Activated naive CD4-positive, alpha-beta T cell treated with anti-CD3 and anti-CD28 coated beads, Interleukin-2, amount 10 ng/mL, durations not matched to agents 7 days and 5 days (primary cell): ENCODE measurements at regions not wholly inside any gene's neighbourhood (a gene's known extent, or its start where the extent isn't known, plus 50 kb on each side); places are given as distances from the start of the nearest gene placed in this dataset.

ENCODE experiments used
- CTCF ChIA-PET: fragments of 350-600 bp; sonication (Branson Sonifier 250); formaldehyde crosslinking; loops from one replicate; lab custom pipeline; 2021; ENCODE audit warnings: antibody characterized with exemption; lab: Charles Lee
- DNase-seq: peaks from one replicate; pipeline ENCODE4 v3.0.0-alpha.2; 2020
- H3K27ac Mint-ChIP-seq: one replicate; pipeline ENCODE4 v1.8.0; 2021; ENCODE audit warnings: mild to moderate bottlenecking, moderate library complexity, mixed read lengths
- H3K27me3 Mint-ChIP-seq: one replicate; pipeline ENCODE4 v1.8.0; 2021; ENCODE audit warnings: mild to moderate bottlenecking, mixed read lengths
- H3K36me3 Mint-ChIP-seq: one replicate; pipeline ENCODE4 v1.8.0; 2021; ENCODE audit warnings: mixed read lengths
- H3K4me1 Mint-ChIP-seq: one replicate; pipeline ENCODE4 v1.8.0; 2021; ENCODE audit warnings: mixed read lengths
- H3K4me3 Mint-ChIP-seq: one replicate; pipeline ENCODE4 v1.8.0; 2021; ENCODE audit warnings: mild to moderate bottlenecking, moderate library complexity, mixed read lengths
- H3K9me3 Mint-ChIP-seq: one replicate; pipeline ENCODE4 v1.8.0; 2021; ENCODE audit warnings: mixed read lengths

GRCh38 chr14:82500222-82500621, 966.6 kb upstream of the SEL1L start:
- Mint-ChIP-seq H3K27me3 (no peaks in the 10 kb centered on the region), H3K27ac (no peak overlapping the region), H3K36me3 (no peaks in the 10 kb centered on the region), H3K4me3 (no peak overlapping the region), H3K4me1 (no peaks in the 10 kb centered on the region), H3K9me3 (peaks cover 14% of the 10 kb centered on the region)
- CTCF ChIA-PET: no interaction called here
- DNase-seq: no peak

GRCh38 chr14:82501554-82501953, 967.9 kb upstream of the SEL1L start:
- CTCF ChIA-PET: no interaction called here
- Mint-ChIP-seq H3K36me3 (no peaks in the 10 kb centered on the region), H3K9me3 (peaks cover 11% of the 10 kb centered on the region), H3K27me3 (no peaks in the 10 kb centered on the region), H3K27ac (no peak overlapping the region), H3K4me1 (no peaks in the 10 kb centered on the region), H3K4me3 (no peak overlapping the region)
- DNase-seq: no peak

GRCh38 chr14:82502043-82502442, 968.4 kb upstream of the SEL1L start:
- Mint-ChIP-seq H3K4me3 (no peak overlapping the region), H3K27me3 (no peaks in the 10 kb centered on the region), H3K4me1 (no peaks in the 10 kb centered on the region), H3K9me3 (peaks cover 11% of the 10 kb centered on the region), H3K27ac (no peak overlapping the region), H3K36me3 (no peaks in the 10 kb centered on the region)
- CTCF ChIA-PET: no interaction called here
- DNase-seq: no peak

- Mint-ChIP-seq H3K27me3 (no peaks in the 10 kb centered on the region), H3K9me3 (peaks cover 11% of the 10 kb centered on the region), H3K4me1 (no peaks in the 10 kb centered on the region), H3K36me3 (no peaks in the 10 kb centered on the region), H3K27ac (no peak overlapping the region), H3K4me3 (no peak overlapping the region)
- DNase-seq: no peak
- CTCF ChIA-PET: no interaction called here
These were observed 971.2 kb upstream of the SEL1L start for GRCh38 chr14:82504894-82505293.

- H3K36me3 Mint-ChIP-seq: no peaks in the 10 kb centered on the region
- DNase-seq: no peak
- peaks cover 2% of the 10 kb centered on the region for H3K9me3 Mint-ChIP-seq
- no peaks in the 10 kb centered on the region for H3K27me3 Mint-ChIP-seq
- no peaks in the 10 kb centered on the region for H3K4me1 Mint-ChIP-seq
- H3K27ac Mint-ChIP-seq: no peak overlapping the region
- H3K4me3 Mint-ChIP-seq: no peak overlapping the region
- CTCF ChIA-PET: interaction anchor here (0.6 kb wide), 1 partner anchor 48 kb away, joined by 4 read pairs; no protein-coding TSS in a partner anchor
These were observed 976.4 kb upstream of the SEL1L start for GRCh38 chr14:82510007-82510406.

- Mint-ChIP-seq H3K4me1 (no peaks in the 10 kb centered on the region), H3K36me3 (no peaks in the 10 kb centered on the region), H3K9me3 (no peaks in the 10 kb centered on the region), H3K4me3 (no peak overlapping the region), H3K27ac (no peak overlapping the region), H3K27me3 (no peaks in the 10 kb centered on the region)
- CTCF ChIA-PET: no interaction called here
- DNase-seq: no peak
These were observed 977.7 kb upstream of the SEL1L start for GRCh38 chr14:82511399-82511798.

- Mint-ChIP-seq H3K36me3 (no peaks in the 10 kb centered on the region), H3K4me1 (no peaks in the 10 kb centered on the region), H3K27ac (no peak overlapping the region), H3K9me3 (peaks cover 13% of the 10 kb centered on the region), H3K27me3 (no peaks in the 10 kb centered on the region), H3K4me3 (no peak overlapping the region)
- CTCF ChIA-PET: no interaction called here
- no peak for DNase-seq
These were observed 987.1 kb upstream of the SEL1L start for GRCh38 chr14:82520765-82521164.

- H3K9me3 Mint-ChIP-seq: peaks cover 13% of the 10 kb centered on the region
- H3K4me1 Mint-ChIP-seq: no peaks in the 10 kb centered on the region
- DNase-seq: no peak
- H3K4me3 Mint-ChIP-seq: no peak overlapping the region
- no peaks in the 10 kb centered on the region for H3K36me3 Mint-ChIP-seq
- CTCF ChIA-PET: no interaction called here
- H3K27ac Mint-ChIP-seq: no peak overlapping the region
- H3K27me3 Mint-ChIP-seq: no peaks in the 10 kb centered on the region
These were observed 987.5 kb upstream of the SEL1L start for GRCh38 chr14:82521191-82521590.

GRCh38 chr14:82528016-82528415, 994.4 kb upstream of the SEL1L start:
- Mint-ChIP-seq H3K9me3 (peaks cover 19% of the 10 kb centered on the region), H3K36me3 (no peaks in the 10 kb centered on the region), H3K4me3 (no peak overlapping the region), H3K4me1 (no peaks in the 10 kb centered on the region), H3K27ac (no peak overlapping the region), H3K27me3 (no peaks in the 10 kb centered on the region)
- CTCF ChIA-PET: no interaction called here
- no peak for DNase-seq

- H3K36me3 Mint-ChIP-seq: no peaks in the 10 kb centered on the region
- H3K9me3 Mint-ChIP-seq: peaks cover 6% of the 10 kb centered on the region
- CTCF ChIA-PET: no interaction called here
- H3K4me3 Mint-ChIP-seq: no peak overlapping the region
- no peak overlapping the region for H3K27ac Mint-ChIP-seq
- no peak for DNase-seq
- no peaks in the 10 kb centered on the region for H3K4me1 Mint-ChIP-seq
- H3K27me3 Mint-ChIP-seq: no peaks in the 10 kb centered on the region
These were observed 999.7 kb upstream of the SEL1L start for GRCh38 chr14:82533351-82533750.

GRCh38 chr14:82536566-82536965, 1002.9 kb upstream of the SEL1L start:
- Mint-ChIP-seq H3K9me3 (peaks cover 2% of the 10 kb centered on the region), H3K27me3 (no peaks in the 10 kb centered on the region), H3K36me3 (no peaks in the 10 kb centered on the region), H3K27ac (no peak overlapping the region), H3K4me1 (no peaks in the 10 kb centered on the region), H3K4me3 (no peak overlapping the region)
- no peak for DNase-seq
- CTCF ChIA-PET: no interaction called here

GRCh38 chr14:82537831-82538230, 1004.2 kb upstream of the SEL1L start:
- CTCF ChIA-PET: no interaction called here
- H3K4me3 Mint-ChIP-seq: no peak overlapping the region
- no peaks in the 10 kb centered on the region for H3K27me3 Mint-ChIP-seq
- H3K27ac Mint-ChIP-seq: no peak overlapping the region
- DNase-seq: no peak
- H3K4me1 Mint-ChIP-seq: no peaks in the 10 kb centered on the region
- H3K9me3 Mint-ChIP-seq: peaks cover 3% of the 10 kb centered on the region
- no peaks in the 10 kb centered on the region for H3K36me3 Mint-ChIP-seq

- H3K27me3 Mint-ChIP-seq: no peaks in the 10 kb centered on the region
- no peak overlapping the region for H3K27ac Mint-ChIP-seq
- no peak for DNase-seq
- no peaks in the 10 kb centered on the region for H3K36me3 Mint-ChIP-seq
- no peaks in the 10 kb centered on the region for H3K4me1 Mint-ChIP-seq
- no peak overlapping the region for H3K4me3 Mint-ChIP-seq
- CTCF ChIA-PET: no interaction called here
- peaks cover 14% of the 10 kb centered on the region for H3K9me3 Mint-ChIP-seq
These were observed 1012.7 kb upstream of the SEL1L start for GRCh38 chr14:82546401-82546800.

GRCh38 chr14:82549306-82549990, 1015.8 kb upstream of the SEL1L start:
- Mint-ChIP-seq H3K4me1 (no peaks in the 10 kb centered on the region), H3K27me3 (no peaks in the 10 kb centered on the region), H3K4me3 (no peak overlapping the region), H3K9me3 (peaks cover 13% of the 10 kb centered on the region), H3K27ac (no peak overlapping the region), H3K36me3 (no peaks in the 10 kb centered on the region)
- DNase-seq: no peak
- CTCF ChIA-PET: no interaction called here

GRCh38 chr14:82562881-82563280, 1029.2 kb upstream of the SEL1L start:
- no peaks in the 10 kb centered on the region for H3K4me1 Mint-ChIP-seq
- H3K27me3 Mint-ChIP-seq: no peaks in the 10 kb centered on the region
- CTCF ChIA-PET: no interaction called here
- H3K4me3 Mint-ChIP-seq: no peak overlapping the region
- H3K27ac Mint-ChIP-seq: no peak overlapping the region
- DNase-seq: no peak
- H3K9me3 Mint-ChIP-seq: peaks cover 20% of the 10 kb centered on the region
- no peaks in the 10 kb centered on the region for H3K36me3 Mint-ChIP-seq
